Tibial nerve (tissue), 4 donors: ENCODE measurements at regions not wholly inside any gene's neighbourhood (a gene's known extent, or its start where the extent isn't known, plus 50 kb on each side); places are given as distances from the start of the nearest gene placed in this dataset.
"Not testable (repeated sequence)": the region's sequence is repeated elsewhere in the genome, so short reads cannot be mapped to it uniquely, and the experiment has no call there.

ENCODE experiments used
- DNase-seq, 2 donors: peaks; one replicate each; pipeline ENCODE4 v3.0.0-alpha.2; 2019; ENCODE audit warnings: low spot score in 2 of 2
- H3K27ac ChIP-seq, 4 donors: fragments of 200-600 bp; sonication (generic) in 3 of 4; one replicate each; pipeline ENCODE4 v1.5.1; 2017 to 2019; ENCODE audit warnings: mild to moderate bottlenecking in 1 of 4
- H3K27me3 ChIP-seq, 2 donors: fragments of 200-600 bp; sonication (generic) in 1 of 2; one replicate each; pipeline versions ENCODE4 v1.5.1 to v1.6.0; 2017 to 2019
- H3K36me3 ChIP-seq, 3 donors: fragments of 200-600 bp; sonication (generic); one replicate each; pipeline ENCODE4 v1.5.1; 2018 to 2019
- H3K4me1 ChIP-seq, 4 donors: fragments of 200-600 bp; sonication (generic) in 3 of 4; one replicate each; pipeline ENCODE4 v1.5.1; 2017 to 2019
- H3K4me3 ChIP-seq, 4 donors: fragments of 200-600 bp; sonication (generic) in 3 of 4; one replicate each; pipeline ENCODE4 v1.5.1; 2017 to 2019; ENCODE audit warnings: mild to moderate bottlenecking in 1 of 4, moderate library complexity in 1 of 4
- H3K9me3 ChIP-seq, 4 donors: fragments of 200-600 bp; sonication (generic) in 3 of 4; one replicate each; pipeline ENCODE4 v1.5.1; 2017 to 2019
- CTCF ChIP-seq, 5 experiments: fragments of 200-600 bp in 3 of 5; fragments of 450-650 bp in 2 of 5; sonication (generic) in 3 of 5; IDR thresholded peaks; one replicate each; pipeline ENCODE4 v1.5.1; 2016 to 2019; ENCODE audit warnings: antibody characterized with exemption in 5 of 5, mild to moderate bottlenecking in 3 of 5, moderate library complexity in 2 of 5
- EP300 ChIP-seq, 2 donors: sonication (generic); formaldehyde crosslinking; IDR thresholded peaks; one replicate each; pipeline ENCODE4 v1.6.1; 2017; ENCODE audit warnings: antibody characterized with exemption in 2 of 2, mild to moderate bottlenecking in 1 of 2
- POLR2A ChIP-seq, 2 donors: fragments of 450-650 bp; IDR thresholded peaks; one replicate each; pipeline ENCODE4 v1.6.1; 2017; ENCODE audit warnings: antibody characterized with exemption in 2 of 2, mild to moderate bottlenecking in 2 of 2, moderate library complexity in 2 of 2
- WGBS, 2 donors: methylation state at CpG; one replicate each; pipeline ENCODE4 v1.1.5; 2018; 5-methylcytosine and 5-hydroxymethylcytosine counted together

GRCh38 chr4:19187096-19187495 lies 1064.6 kb upstream of the SLIT2 start:
- no peaks in the 10 kb centered on the region for H3K4me1 ChIP-seq
- TF ChIP-seq EP300 (IDR thresholded peaks at IDR 0.05): no peak
- no peak for TF ChIP-seq CTCF (IDR thresholded peaks at IDR 0.05)
- TF ChIP-seq POLR2A (IDR thresholded peaks at IDR 0.05): no peak
- no peaks in the 10 kb centered on the region for H3K27me3 ChIP-seq
- H3K9me3 ChIP-seq: no peaks in the 10 kb centered on the region
- DNase-seq: no peak
- H3K27ac ChIP-seq: no peak overlapping the region
- WGBS, 2 donors: 15 to 20% methylated on average over 2 of the region's 2 CpGs
- H3K36me3 ChIP-seq: no peaks in the 10 kb centered on the region
- H3K4me3 ChIP-seq: no peak overlapping the region

GRCh38 chr4:19181631-19182030 lies 1070.1 kb upstream of the SLIT2 start:
- not testable (repeated sequence) for H3K27ac ChIP-seq, DNase-seq, H3K9me3 ChIP-seq, H3K4me3 ChIP-seq, H3K36me3 ChIP-seq, H3K27me3 ChIP-seq, H3K4me1 ChIP-seq

GRCh38 chr4:19178835-19179234 lies 1072.9 kb upstream of the SLIT2 start:
- no peak overlapping the region for H3K27ac ChIP-seq
- no peaks in the 10 kb centered on the region for H3K4me1 ChIP-seq
- H3K4me3 ChIP-seq: no peak overlapping the region
- WGBS, 2 donors: 93 to 94% methylated on average over 2 of the region's 2 CpGs
- TF ChIP-seq POLR2A (IDR thresholded peaks at IDR 0.05) (no peak), CTCF (IDR thresholded peaks at IDR 0.05) (no peak), EP300 (IDR thresholded peaks at IDR 0.05) (no peak)
- H3K9me3 ChIP-seq: no peaks in the 10 kb centered on the region
- DNase-seq: no peak
- no peaks in the 10 kb centered on the region for H3K36me3 ChIP-seq
- no peaks in the 10 kb centered on the region for H3K27me3 ChIP-seq

GRCh38 chr4:19177616-19178015 lies 1074.1 kb upstream of the SLIT2 start:
- DNase-seq: no peak

GRCh38 chr4:19171832-19172231 lies 1079.9 kb upstream of the SLIT2 start:
- H3K36me3 ChIP-seq: no peaks in the 10 kb centered on the region
- H3K4me1 ChIP-seq: no peaks in the 10 kb centered on the region
- TF ChIP-seq POLR2A (IDR thresholded peaks at IDR 0.05): no peak
- TF ChIP-seq CTCF (IDR thresholded peaks at IDR 0.05): no peak
- TF ChIP-seq EP300 (IDR thresholded peaks at IDR 0.05): no peak
- H3K27ac ChIP-seq: no peak overlapping the region
- no peaks in the 10 kb centered on the region for H3K9me3 ChIP-seq
- no peak overlapping the region for H3K4me3 ChIP-seq
- DNase-seq: no peak
- no peaks in the 10 kb centered on the region for H3K27me3 ChIP-seq

More at GRCh38 chr4:19177616-19178015, 1074.1 kb upstream of the SLIT2 start:
- no peak overlapping the region for H3K27ac ChIP-seq
- 82 to 86% methylated on average over 4 of the region's 4 CpGs for WGBS, 2 donors
- H3K4me3 ChIP-seq: no peak overlapping the region
- no peaks in the 10 kb centered on the region for H3K27me3 ChIP-seq
- no peaks in the 10 kb centered on the region for H3K36me3 ChIP-seq
- H3K4me1 ChIP-seq: no peaks in the 10 kb centered on the region
- TF ChIP-seq CTCF (IDR thresholded peaks at IDR 0.05): no peak
- no peak for TF ChIP-seq EP300 (IDR thresholded peaks at IDR 0.05)
- no peak for TF ChIP-seq POLR2A (IDR thresholded peaks at IDR 0.05)
- no peaks in the 10 kb centered on the region for H3K9me3 ChIP-seq

- no peak for DNase-seq
- Histone ChIP-seq H3K36me3 (no peaks in the 10 kb centered on the region), H3K27me3 (no peaks in the 10 kb centered on the region), H3K4me3 (no peak overlapping the region), H3K27ac (no peak overlapping the region), H3K4me1 (no peaks in the 10 kb centered on the region), H3K9me3 (no peaks in the 10 kb centered on the region)
- TF ChIP-seq EP300 (IDR thresholded peaks at IDR 0.05) (no peak), CTCF (IDR thresholded peaks at IDR 0.05) (no peak), POLR2A (IDR thresholded peaks at IDR 0.05) (no peak)
Observed at GRCh38 chr4:19167311-19167710, 1084.4 kb upstream of the SLIT2 start.
